Neural cell (in vitro differentiated cells): ENCODE measurements at regions not wholly inside any gene's neighbourhood (a gene's known extent, or its start where the extent isn't known, plus 50 kb on each side); places are given as distances from the start of the nearest gene placed in this dataset.

Experiments
- H2AFZ ChIP-seq: fragments of 200-600, 300-800 bp; sonication (generic), shearing (Covaris generic); 2 replicates; pipeline ENCODE4 v1.6.0; 2014; ENCODE audit warnings: low read depth, mild to moderate bottlenecking, antibody characterized with exemption, low read length, moderate library complexity
- H3F3A ChIP-seq: fragments of 200-600 bp; shearing (Covaris generic); 2 replicates; pipeline ENCODE4 v1.6.1; 2016; ENCODE audit warnings: mild to moderate bottlenecking, moderate library complexity, mixed read lengths, antibody characterized with exemption, low read length; ENCODE audit not compliant: insufficient read depth, poor library complexity, severe bottlenecking
- H3K27ac ChIP-seq: fragments of 200-600, 300-800 bp; sonication (generic), shearing (Covaris generic); 2 replicates; pipeline ENCODE4 v1.5.1; 2014; ENCODE audit warnings: mild to moderate bottlenecking, low read length, moderate library complexity
- H3K27me3 ChIP-seq: fragments of 300-800, 200-600 bp; sonication (generic), shearing (Covaris generic); 2 replicates; pipeline ENCODE4 v1.6.0; 2014; ENCODE audit warnings: mild to moderate bottlenecking, low read depth, low read length, moderate library complexity; ENCODE audit not compliant: insufficient read depth
- H3K36me3 ChIP-seq: fragments of 300-800, 200-600 bp; sonication (generic), shearing (Covaris generic); 2 replicates; pipeline ENCODE4 v1.5.1; 2014; ENCODE audit warnings: mild to moderate bottlenecking, antibody characterized with exemption, low read length, moderate library complexity; ENCODE audit not compliant: insufficient read depth
- H3K4me2 ChIP-seq: fragments of 300-800, 200-600 bp; sonication (generic), shearing (Covaris generic); 2 replicates; pipeline ENCODE4 v1.6.0; 2014; ENCODE audit warnings: mild to moderate bottlenecking, low read length
- H3K4me3 ChIP-seq: fragments of 300-800, 200-600 bp; sonication (generic), shearing (Covaris generic); 2 replicates; pipeline ENCODE4 v1.5.1; 2014; ENCODE audit warnings: mild to moderate bottlenecking, low read length, moderate library complexity
- H3K79me2 ChIP-seq: fragments of 200-600 bp; shearing (Covaris generic); replicated peaks from 2 replicates; pipeline ENCODE4 v1.6.0; 2014; ENCODE audit warnings: mild to moderate bottlenecking, low read length, moderate library complexity; ENCODE audit not compliant: insufficient read depth
- H3K9ac ChIP-seq: fragments of 300-800, 200-600 bp; sonication (generic), shearing (Covaris generic); 2 replicates; pipeline ENCODE4 v1.6.1; 2016; ENCODE audit warnings: mild to moderate bottlenecking, low read length, mixed read lengths
- H3K9me2 ChIP-seq: fragments of 200-600 bp; shearing (Covaris generic); 2 replicates; pipeline ENCODE4 v1.6.1; 2016; ENCODE audit warnings: mild to moderate bottlenecking, low read length, mixed read lengths; ENCODE audit not compliant: insufficient read depth
- H3K9me3 ChIP-seq: fragments of 200-600, 300-800 bp; sonication (generic), shearing (Covaris generic); 2 replicates; pipeline ENCODE4 v1.6.1; 2016; ENCODE audit warnings: mild to moderate bottlenecking, mixed run types, low read length, moderate library complexity, mixed read lengths
- H4K20me1 ChIP-seq: fragments of 200-600 bp; shearing (Covaris generic); 2 replicates; pipeline ENCODE4 v1.6.1; 2016; ENCODE audit warnings: mild to moderate bottlenecking, mixed run types; ENCODE audit not compliant: insufficient read depth
- CTCF ChIP-seq: fragments of 450-650 bp; IDR thresholded peaks from 2 replicates; pipeline ENCODE4 v1.5.1; 2014; ENCODE audit warnings: antibody characterized with exemption, mild to moderate bottlenecking, moderate library complexity; ENCODE audit not compliant: poor library complexity, severe bottlenecking
- EP300 ChIP-seq: fragments of 450-650 bp; conservative IDR thresholded peaks from 2 replicates; pipeline ENCODE4 v1.6.1; 2014; ENCODE audit warnings: antibody characterized with exemption, mild to moderate bottlenecking, moderate library complexity; ENCODE audit not compliant: poor library complexity, severe bottlenecking
- EZH2 ChIP-seq: fragments of 200-600, 300-800 bp; shearing (Covaris generic), sonication (generic); IDR thresholded peaks from 2 replicates; pipeline ENCODE4 v1.6.1; 2014; ENCODE audit warnings: antibody characterized with exemption, low read length, borderline replicate concordance, mild to moderate bottlenecking; ENCODE audit not compliant: insufficient read depth, poor library complexity, severe bottlenecking
- MXI1 ChIP-seq: fragments of 450-650 bp; conservative IDR thresholded peaks from 2 replicates; pipeline ENCODE4 v1.6.1; 2014; ENCODE audit warnings: antibody characterized with exemption, mild to moderate bottlenecking; ENCODE audit not compliant: poor library complexity, severe bottlenecking
- POLR2AphosphoS5 ChIP-seq: IDR thresholded peaks from 2 replicates; pipeline ENCODE4 v1.6.1; 2012
- RAD21 ChIP-seq: fragments of 450-650 bp; conservative IDR thresholded peaks from 2 replicates; pipeline ENCODE4 v1.6.1; 2014; ENCODE audit warnings: antibody characterized with exemption, mild to moderate bottlenecking, moderate library complexity
- REST ChIP-seq: IDR thresholded peaks from 2 replicates; pipeline ENCODE4 v1.6.1; 2012; ENCODE audit warnings: borderline replicate concordance
- SMC3 ChIP-seq: fragments of 450-650 bp; conservative IDR thresholded peaks from 2 replicates; pipeline ENCODE4 v1.6.1; 2014; ENCODE audit warnings: antibody characterized with exemption, mild to moderate bottlenecking, moderate library complexity; ENCODE audit not compliant: poor library complexity
- TAF1 ChIP-seq: IDR thresholded peaks from 2 replicates; pipeline ENCODE4 v1.6.1; 2012; ENCODE audit warnings: low read depth

GRCh38 chr1:95353194-95353593 is 119.2 kb downstream of the RWDD3 start:
- TF ChIP-seq CTCF (no peak), MXI1 (no peak), RAD21 (no peak), SMC3 (no peak), TAF1 (no peak), POLR2AphosphoS5 (no peak), EZH2 (no peak), REST (no peak), EP300 (no peak)
- Histone ChIP-seq H3K9ac (no peak overlapping the region), H3K27me3 (no peaks in the 10 kb centered on the region), H3F3A (no peaks in the 10 kb centered on the region), H4K20me1 (no peaks in the 10 kb centered on the region), H3K9me2 (no peaks in the 10 kb centered on the region), H3K79me2 (no peaks in the 10 kb centered on the region), H3K36me3 (no peaks in the 10 kb centered on the region), H3K9me3 (no peaks in the 10 kb centered on the region), H3K27ac (no peak overlapping the region), H2AFZ (no peak overlapping the region), H3K4me3 (no peak overlapping the region), H3K4me2 (no peak overlapping the region)

GRCh38 chr1:95364546-95364945 is 130.5 kb downstream of the RWDD3 start:
- H3K36me3 ChIP-seq: no peaks in the 10 kb centered on the region
- H3K9me2 ChIP-seq: no peaks in the 10 kb centered on the region
- H2AFZ ChIP-seq: no peak overlapping the region
- H3K4me2 ChIP-seq: no peak overlapping the region
- no peaks in the 10 kb centered on the region for H3K79me2 ChIP-seq
- no peaks in the 10 kb centered on the region for H3K9me3 ChIP-seq
- no peaks in the 10 kb centered on the region for H4K20me1 ChIP-seq
- peaks cover 4% of the 10 kb centered on the region for H3K27me3 ChIP-seq
- H3K4me3 ChIP-seq: no peak overlapping the region
- H3K9ac ChIP-seq: no peak overlapping the region
- no peak overlapping the region for H3K27ac ChIP-seq
- no peak for TF ChIP-seq REST
- no peak for TF ChIP-seq POLR2AphosphoS5
- no peak for TF ChIP-seq TAF1
- TF ChIP-seq CTCF: no peak
- TF ChIP-seq SMC3: no peak
- no peak for TF ChIP-seq EP300
- no peak for TF ChIP-seq MXI1
- TF ChIP-seq EZH2: no peak
- TF ChIP-seq RAD21: no peak
- H3F3A ChIP-seq: no peaks in the 10 kb centered on the region
